Hindlimb muscle (tissue), 1 donor: ENCODE measurements at regions not wholly inside any gene's neighbourhood (a gene's known extent, or its start where the extent isn't known, plus 50 kb on each side); places are given as distances from the start of the nearest gene placed in this dataset.
"Not testable (repeated sequence)": the region's sequence is repeated elsewhere in the genome, so short reads cannot be mapped to it uniquely, and the experiment has no call there.

ENCODE experiments used
- DNase-seq: peaks from one replicate; pipeline ENCODE4 v3.0.0-alpha.2; 2013

DNA sequence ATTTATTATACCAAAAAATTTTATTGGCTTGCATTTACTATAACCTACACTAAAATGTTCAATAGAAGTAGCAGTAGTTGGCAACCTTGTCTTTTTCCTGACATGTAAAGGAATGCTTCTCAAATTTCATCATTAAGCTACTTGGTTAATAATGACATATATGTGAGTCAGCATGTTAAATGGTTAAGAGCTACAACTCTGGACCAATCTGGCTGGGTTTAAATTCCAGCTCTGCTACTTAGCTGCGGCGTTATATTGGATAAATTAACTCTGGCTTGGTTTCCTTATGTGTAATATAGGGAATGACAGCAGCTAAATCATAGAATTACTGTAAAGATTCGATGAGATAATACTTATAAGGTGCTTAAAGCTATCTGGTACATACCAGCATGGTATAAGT, 53.7 kb upstream of the OTOGL start:
- DNase-seq = no peak

DNA sequence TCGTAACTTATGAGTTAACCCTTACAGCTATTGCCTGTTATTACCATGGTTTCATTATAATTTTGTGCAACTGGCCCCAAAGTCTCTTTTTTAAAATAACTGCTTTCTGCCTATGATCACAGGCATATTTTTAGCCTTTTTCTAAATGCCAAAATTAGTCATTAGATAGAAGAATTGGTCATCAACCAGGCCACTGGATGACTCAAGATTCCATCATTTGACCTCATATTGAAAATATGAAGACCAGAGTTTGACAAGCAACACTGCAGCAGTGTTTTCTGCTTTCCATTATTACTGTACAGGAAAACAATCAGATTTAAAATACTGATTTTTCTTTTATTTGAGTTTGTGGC, 54.7 kb upstream of the OTOGL start:
- no peak for DNase-seq

DNA sequence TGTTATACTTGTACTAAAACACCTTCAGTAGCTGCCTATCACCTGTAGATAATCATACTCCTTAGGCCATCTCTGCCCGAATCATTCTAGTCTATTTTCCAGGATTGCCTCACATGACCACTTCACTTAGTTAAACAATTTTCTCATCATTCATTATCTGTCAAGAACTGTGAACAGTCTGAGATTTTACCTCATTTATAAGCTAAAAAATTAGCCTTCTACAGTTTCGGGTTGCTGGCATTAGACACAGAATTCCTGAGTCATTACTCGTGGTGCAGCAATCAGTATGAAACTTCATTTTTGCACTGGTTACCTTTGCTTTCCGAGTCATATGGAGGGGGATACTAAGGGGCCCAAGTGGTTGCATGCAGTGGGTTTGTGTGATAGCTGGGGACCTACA, 57.6 kb upstream of the OTOGL start:
- no peak for DNase-seq

DNA sequence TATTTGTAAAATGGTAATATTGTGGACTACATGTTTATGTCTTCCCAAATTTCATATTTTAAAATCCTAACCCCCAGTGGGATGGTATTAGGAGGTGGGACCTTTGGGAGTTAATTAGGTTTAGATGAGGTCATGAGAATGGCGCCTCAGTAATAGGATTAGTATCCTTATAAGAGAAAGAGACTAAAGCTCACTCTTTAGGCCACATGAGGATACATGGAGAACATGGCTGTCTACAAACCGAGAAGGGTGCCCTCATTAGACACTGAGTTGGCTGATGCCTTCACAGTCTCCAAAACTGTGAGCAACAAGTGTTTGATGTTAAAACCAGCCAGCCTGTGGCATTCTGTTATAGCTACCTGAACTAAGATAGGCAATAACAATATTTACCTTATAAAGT, 58.3 kb upstream of the OTOGL start:
- DNase-seq = no peak

DNA sequence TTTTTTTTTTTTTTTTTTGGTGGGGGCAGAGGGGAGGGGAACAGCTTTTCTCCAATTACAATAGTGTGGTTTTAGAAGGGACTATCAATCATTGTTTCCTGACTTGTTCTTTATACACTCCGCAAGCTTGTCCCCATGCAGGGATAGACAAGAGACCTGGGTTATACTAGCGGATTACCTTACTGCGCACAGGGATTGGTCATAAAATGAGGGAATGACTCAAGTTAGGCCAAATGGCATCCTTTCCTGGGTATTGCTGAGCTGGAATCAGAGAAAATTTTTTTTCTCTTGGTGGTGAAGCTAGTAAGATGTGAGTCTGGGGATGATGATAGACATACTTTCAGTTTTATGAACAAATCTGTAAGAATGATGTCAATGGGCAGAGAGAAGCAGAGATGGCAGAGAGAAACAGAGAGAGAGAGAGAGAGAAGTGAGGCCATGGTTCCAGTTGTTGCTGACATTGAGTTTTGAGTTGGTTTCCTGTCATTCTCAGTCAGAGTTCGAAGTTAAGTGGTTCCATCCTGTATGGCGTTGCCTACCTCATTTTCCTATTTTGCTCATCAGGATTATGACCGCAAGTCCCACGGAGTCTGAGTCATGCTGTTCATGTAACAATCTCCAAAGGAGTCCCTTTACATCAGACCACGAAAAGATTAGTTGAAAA, 59.1 kb upstream of the OTOGL start:
- no peak for DNase-seq

DNA sequence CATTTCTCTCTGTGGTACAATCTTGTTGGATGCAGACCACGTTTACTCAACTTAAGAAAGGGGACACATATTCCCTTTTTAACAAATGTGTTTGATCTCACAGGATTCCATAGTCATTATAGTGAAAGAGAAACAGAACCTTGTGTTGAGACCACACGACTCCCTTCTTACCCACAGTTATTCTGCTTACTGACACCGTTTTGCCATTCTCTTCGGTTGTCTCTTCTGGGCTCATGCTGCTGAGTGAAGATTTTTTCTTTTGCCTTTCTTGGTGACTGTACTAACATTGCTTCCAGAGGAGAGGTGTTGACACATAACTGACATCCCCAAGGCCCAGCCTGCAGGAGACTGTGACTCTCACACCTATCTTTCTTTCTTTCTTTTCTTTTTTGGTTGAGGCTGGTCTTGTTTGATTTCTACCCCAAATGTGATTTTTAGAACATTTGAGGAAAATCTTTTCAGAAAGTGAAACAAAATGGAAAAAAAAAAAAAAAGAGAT, 61.2 kb upstream of the OTOGL start:
- DNase-seq = no peak

DNA sequence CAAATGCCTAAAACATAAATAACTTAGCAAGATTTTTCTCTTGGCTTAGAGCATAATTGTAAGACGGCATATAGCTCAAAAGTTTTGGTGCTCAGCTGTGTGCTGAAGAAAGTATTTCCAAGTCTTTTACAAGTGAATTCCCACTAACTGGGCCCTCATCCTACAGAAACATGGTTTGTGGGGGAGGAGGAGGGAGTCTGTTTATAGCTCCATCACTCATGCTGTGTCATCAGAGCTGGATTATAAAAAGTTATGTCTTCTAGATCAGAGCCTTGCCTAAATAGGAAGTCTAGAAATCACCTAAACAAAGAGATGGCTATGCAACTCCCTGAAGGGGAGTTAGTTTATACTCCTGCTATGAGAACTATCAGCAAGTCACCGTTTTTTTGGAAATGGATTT, 65.9 kb upstream of the OTOGL start:
- DNase-seq = peak; percentile 55

DNA sequence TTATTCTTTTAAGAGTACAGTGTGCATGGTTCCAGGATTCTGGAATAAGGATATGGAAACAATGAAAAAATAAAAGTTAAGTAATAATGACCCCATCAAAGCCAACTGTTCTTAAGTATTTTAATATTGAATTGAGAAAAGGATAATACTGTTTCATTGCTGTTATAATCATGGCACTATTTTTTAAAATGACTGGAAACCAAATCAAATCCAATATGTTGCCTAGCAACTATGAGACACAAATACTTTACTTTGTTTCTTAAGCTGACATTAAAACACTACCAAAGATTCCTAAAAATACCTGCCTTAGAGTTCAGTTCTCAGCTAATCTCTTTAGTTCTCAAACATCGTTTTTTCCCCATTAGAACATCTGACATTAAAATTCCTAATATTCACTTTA, 66.4 kb upstream of the OTOGL start:
- peak; percentile 42 for DNase-seq

DNA sequence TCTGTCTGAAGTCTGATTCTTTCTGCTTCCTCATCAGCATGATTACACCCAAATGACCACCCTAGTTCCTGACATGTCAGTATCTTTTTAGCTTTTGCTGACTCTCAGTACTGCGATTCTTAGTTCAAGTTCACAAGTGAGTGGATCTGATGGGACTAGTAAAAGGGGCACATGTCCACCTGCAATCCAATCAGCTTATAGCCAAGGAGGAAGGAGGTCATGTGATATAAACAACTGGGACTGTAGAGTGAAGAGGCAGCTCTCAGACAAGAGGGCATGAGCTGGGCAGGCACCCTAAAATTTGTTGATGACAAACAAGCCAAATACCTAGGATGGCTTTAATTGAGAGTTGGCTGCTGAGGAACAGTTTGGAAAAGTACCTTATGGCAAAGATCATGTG, 68.1 kb upstream of the OTOGL start:
- no peak for DNase-seq

DNA sequence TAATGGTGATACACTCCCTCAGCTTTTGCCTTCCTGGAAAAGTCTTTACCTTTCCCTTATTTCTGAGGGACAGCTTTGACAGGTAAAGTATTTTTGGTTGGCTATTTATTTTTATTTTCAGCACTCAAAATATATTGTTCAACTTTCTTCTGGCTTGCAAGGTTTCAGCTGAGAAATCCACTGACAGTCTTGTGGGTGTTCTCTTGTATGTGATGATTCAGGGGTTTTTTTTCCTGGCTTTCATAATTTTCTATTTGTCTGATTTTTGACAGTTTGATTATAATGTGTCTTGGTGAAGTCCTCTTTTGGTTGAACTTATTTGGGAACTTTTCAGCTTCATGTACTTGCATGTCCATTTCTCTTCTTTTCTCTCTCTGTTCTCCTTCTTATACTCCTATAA, 73.7 kb upstream of the OTOGL start:
- DNase-seq = no peak

DNA sequence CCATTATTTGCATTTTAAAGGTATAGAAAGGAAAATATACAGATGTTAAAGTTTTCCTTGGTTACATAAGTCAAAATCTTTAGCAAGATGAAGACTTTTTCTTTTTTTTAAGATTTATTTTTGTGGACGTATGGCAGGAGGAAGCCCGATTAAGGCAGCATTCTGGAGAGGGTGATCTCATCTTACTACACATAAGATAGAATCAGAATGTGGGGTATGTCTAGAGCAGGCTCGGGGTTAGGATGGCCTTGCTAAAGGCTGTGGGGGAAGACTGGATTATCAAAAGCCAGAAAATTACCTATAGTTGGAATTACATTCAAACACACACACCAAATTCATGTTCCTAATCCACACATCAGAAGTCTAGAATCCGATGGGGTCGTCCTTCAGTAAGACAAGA, 79.6 kb upstream of the OTOGL start:
- no peak for DNase-seq

DNA sequence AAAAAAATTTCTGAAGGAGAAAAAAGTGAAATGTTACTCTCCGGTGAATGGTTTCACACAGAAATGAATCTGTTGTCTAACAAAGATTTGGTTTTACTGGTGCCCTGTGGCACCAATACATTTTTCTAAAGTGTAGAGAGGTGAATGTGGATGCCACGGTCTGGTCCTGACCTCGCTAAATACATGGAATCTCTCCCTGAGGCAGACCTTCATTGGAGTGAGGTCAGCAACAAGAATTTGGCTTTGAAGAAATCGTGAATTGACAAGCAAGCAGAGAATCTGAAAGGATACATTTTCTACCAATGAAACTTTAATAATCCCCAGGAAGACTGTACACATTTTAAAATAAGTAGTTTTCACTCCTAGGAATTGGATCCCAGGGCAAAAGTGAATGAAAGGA, 81.2 kb upstream of the OTOGL start:
- DNase-seq = no peak

DNA sequence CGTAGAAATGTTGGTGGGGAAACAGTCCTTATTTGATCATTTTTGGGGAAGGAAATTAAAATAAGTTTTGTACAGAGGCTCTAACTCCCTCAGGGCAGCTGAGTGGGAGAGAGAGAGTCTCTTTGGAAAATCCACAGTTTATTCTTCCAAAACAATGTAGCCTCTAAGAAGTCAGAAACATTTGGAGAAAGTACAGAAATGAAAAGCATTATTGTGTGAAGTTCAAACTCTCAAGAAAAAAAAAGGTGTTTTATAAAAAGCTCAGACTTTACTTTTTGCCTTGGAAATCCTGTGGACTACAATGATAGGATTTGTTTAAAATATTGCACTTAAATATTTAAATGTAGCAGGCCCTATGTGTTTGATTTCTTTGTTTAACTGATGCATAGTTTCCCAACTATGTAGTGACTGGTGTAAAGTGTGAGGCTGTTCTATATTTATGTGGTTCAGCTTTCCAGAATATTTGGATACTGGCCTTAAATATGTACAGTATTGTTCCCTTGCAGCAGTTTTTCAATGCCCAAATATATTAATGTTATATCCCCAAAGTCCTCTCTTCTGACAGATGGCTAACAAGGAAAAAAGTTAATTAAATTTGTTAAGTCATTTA, 82.0 kb upstream of the OTOGL start:
- DNase-seq = peak; percentile 6

DNA sequence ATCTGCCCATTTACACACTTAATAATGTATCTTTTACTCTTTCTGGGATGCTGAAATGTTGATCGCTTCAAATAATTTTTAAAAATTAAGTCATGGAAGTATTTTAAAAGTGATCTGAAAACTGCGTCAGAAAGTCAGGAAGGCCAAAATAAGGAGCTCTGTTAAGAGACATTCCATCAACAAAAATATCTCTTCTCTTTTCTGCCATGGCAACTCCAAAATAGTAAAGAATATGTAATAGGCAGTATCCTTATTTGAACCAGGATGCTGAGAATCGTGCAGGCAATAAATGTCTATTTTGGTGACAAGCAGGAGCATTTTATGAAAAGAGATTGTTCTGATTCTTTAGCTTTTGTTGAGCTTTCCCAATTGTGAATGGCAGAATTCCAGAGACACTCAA, 81.8 kb upstream of the PPP1R12A start:
- no peak for DNase-seq

DNA sequence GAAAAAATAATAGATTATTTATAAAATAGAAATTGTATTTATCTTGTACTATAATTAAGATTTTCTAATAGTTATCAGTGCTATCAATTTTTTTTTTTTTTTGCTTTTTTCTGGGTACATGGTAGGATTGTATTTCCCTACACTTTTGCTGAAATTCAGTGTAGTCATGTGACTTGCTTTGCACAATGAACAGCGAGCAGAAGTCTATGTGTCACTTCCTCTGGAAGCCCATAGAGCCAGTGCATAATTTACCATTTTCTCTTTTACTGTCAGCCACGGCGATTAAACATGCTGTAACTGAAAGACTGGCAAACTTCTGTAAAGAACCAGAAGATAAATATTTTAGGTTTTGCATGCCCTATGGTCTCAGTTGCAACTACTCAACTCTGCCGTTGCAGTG, 80.8 kb upstream of the PPP1R12A start:
- DNase-seq = no peak

DNA sequence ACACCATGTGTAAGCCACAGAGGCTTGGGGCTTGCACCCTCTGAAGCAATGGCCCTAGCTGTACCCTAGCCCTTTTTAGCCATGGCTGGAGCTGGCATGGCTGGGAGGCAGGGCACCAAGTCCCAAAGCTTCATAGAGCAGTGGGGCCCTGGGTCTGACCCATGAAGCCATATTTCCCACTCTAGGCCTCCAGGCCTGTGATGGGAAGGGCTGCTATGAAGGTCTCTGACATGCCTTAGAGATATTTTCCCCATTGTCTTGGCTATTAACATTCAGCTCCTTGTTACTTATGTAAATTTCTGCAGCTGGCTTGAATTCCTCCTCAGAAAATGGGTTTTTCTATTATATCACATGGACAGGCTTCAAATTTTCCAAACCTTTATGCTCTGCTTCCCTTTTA, 68.8 kb upstream of the PPP1R12A start:
- DNase-seq = not testable (repeated sequence)

DNA sequence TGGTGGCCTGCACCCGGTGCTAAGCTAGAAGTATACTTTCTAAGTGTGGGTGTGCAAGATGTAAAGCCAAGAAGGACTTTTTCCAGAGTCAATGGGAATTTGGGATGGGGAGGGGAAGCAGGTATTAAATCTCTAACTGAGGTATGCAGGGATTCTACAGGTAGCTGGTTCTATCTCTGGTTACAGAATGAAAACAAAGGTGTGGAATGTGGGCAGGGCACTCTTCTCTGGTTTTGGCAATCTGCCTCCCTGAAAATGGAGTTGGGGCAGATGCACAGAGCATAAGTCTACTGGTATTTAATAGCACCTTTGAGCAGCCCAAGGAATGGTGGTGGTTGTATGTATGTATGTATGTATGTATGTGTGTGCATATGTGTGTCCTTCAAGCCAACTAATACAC, 66.7 kb upstream of the PPP1R12A start:
- no peak for DNase-seq

DNA sequence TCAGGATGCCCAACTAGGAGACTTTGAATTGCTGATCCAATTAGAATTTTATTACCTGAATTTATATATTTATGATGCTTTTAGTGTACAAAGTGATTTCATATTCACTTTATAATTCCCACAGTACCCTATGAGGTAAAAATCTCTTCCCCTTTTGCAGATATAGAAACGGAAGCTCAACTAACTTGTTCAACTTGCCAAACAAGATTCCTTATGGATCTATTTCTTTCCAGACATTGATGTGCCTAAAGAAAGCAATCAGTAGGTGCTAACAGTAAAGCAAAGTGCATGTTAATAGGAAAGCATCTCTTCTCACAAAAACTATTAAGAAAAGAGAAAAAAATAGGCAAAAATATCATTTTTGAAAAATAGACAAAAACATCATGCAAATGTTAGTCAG, 65.9 kb upstream of the PPP1R12A start:
- DNase-seq = no peak

DNA sequence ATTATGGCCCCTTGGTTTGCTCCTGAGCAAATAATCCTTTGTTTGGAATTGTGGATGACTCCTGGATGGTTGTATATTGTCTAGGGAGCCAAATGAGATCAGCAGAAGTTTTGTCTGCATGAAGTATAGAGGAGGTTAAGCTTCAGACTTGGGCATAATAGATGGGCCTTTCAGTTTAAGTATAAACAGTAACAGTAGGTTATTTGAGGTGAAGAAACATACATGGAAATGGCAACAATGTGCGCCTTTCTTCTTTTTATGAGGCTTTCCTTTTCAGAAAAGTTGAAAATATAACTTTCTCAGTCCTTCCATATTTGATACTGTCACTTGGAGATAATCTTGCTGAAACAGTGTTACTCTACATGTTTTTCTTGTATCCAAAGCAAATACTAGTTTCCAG, 63.7 kb upstream of the PPP1R12A start:
- no peak for DNase-seq

DNA sequence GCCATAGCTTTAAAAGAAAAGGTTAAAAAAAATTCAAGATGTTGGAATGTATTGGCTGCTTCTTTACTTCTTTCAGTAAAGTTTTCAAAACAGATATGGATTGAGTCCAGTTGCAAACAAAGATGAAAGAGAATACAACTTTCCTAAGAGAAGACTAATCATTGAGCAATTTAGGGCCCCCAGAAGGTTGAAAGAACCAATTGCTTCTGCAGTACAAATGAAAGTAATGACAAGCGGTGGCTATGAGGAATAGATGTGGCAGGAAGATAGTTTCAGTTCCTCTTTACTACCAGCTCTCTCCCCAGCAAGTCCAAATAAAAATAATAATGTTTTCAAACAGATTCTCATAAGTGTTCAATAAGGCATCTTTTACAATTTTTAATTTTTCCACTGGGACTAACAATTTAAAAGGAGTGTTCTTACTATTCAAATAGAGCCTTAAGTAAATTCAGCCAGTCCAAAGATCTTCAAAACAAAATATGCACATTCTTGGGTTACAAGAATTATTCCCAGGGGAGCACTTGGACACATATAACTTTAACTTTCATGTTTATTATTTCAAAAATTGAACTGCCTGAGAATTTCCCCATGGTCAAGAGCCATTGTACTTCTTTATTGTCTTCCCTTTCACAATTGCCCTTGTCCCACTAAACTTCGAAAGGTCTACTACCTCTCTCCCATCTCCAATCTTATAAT, 62.3 kb upstream of the PPP1R12A start:
- no peak for DNase-seq

DNA sequence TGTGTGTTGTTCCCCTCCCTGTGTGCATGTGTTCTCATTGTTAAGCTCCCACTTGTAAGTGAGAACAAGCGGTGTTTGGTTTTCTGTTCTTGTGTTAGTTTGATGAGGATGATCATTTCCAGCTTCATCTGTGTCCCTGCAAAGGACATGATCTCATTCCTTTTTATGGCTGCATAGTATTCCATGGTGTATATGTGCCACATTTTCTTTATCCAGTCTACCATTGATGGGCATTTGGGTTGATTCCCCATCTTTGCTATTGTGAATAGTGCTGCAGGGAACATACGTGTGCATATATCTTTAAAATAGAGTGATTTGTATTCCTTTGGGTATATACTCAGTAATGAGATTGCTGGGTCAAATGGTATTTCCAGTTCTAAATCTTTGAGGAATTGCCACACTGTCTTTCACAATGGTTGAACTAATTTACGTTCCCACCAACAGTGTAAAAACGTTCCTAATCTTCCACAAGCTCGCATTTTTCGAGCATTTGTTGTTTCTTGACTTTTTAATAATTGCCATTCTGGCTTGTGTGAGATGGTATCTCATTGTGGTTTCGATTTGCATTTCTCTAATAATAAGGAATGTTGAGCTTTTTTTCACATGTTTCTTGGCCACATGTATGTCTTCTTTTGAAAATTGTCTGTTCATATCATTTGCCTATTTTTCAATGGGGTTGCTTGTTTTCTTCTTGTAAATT, 60.6 kb upstream of the PPP1R12A start:
- not testable (repeated sequence) for DNase-seq

DNA sequence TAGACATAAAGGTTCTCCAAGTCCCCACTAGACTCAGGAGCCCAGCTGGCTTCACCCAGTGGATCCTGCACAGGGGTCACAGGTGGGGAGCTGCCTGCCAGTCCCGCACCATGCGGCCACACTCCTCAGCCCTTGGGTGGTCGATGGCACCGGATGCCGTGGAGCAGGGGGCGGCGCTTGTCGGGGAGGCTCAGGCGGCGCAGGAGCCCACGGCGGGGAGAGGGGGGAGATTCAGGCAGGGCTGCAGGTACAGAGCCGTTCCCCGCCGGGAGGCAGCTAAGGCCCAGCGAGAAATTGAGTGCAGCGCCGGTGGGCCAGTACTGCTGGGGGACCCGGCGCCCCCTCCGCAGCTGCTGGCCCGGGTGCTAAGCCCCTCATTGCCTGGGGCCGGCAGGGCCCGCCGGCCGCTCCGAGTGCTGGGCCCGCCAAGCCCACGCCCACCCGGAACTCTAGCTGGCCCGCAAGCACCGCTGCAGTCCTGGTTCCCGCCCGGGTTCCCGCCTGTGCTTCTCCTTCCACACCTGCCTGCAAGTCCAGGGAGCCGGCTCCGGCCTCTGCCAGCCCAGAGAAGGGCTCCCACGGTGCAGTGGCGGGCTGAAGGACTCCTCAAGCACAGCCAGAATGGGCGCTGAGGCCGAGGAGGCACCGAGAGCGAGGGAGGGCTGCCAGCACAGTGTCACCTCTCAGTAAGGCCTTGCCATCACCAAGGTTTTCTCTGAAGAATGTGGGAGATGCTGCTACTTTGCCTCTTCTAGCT, 58.4 kb upstream of the PPP1R12A start:
- DNase-seq = no peak

DNA sequence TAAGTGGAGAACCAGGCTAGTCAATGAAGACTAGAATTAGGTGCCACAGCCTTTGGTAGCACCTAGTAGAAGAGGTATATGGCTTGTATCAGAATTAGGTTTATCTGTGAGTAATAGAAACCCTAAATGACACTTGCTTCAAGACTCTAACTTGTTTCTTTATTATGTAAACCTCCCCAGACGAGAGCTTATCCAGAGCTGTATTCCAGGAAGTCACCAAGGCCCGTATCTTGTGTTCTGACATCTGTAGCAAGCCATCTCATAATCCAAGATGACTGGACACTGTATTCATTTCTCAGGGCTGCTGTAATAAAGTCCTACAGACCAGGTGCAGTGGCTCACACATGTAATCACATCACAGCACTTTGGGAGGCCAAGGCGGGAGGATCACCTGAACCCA, 56.7 kb upstream of the PPP1R12A start:
- DNase-seq = no peak
